ENCODE measurements at regions not wholly inside any gene's neighbourhood (a gene's known extent, or its start where the extent isn't known, plus 50 kb on each side); places are given as distances from the start of the nearest gene placed in this dataset.
"Not testable (repeated sequence)": the region's sequence is repeated elsewhere in the genome, so short reads cannot be mapped to it uniquely, and the experiment has no call there.

DNA sequence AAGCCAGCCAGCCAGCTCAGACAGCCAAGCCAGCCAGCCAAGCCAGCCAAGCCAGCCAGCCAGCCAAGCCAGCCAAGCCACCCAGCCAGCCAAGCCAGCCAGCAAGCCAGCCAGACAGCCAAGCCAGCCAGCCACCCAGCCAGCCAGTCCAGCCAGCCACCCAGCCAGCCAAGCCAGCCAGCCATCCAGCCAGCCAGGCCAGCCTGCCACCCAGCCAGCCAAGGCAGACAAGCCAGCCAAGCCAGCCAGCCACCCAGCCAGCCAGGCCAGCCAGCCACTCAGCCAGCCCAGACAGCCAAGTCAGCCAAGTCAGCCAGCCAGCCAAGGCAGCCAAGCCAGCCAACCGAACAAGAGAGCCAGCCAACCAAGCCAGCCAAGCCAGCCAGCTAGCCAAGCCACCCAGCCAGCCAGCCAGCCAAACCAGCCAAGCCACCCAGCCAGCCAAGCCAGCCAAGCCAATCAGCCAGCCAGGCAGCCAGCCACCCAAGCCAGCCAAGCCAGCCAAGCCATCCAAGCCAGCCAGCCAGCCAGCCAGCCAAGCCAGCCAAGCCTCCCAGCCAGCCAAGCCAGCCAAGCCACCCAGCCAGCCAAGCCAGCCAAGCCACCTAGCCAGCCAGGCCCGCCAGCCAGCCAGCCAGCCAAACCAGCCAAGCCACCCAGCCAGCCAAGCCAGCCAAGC lies 319.3 kb upstream of the PLGLB2 start:
- TF ChIP-seq, protein P1, sequence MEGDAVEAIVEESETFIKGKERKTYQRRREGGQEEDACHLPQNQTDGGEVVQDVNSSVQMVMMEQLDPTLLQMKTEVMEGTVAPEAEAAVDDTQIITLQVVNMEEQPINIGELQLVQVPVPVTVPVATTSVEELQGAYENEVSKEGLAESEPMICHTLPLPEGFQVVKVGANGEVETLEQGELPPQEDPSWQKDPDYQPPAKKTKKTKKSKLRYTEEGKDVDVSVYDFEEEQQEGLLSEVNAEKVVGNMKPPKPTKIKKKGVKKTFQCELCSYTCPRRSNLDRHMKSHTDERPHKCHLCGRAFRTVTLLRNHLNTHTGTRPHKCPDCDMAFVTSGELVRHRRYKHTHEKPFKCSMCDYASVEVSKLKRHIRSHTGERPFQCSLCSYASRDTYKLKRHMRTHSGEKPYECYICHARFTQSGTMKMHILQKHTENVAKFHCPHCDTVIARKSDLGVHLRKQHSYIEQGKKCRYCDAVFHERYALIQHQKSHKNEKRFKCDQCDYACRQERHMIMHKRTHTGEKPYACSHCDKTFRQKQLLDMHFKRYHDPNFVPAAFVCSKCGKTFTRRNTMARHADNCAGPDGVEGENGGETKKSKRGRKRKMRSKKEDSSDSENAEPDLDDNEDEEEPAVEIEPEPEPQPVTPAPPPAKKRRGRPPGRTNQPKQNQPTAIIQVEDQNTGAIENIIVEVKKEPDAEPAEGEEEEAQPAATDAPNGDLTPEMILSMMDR (IDR thresholded peaks at IDR 0.05; ENCODE audit: low read length), result not testable (repeated sequence)
- TF ChIP-seq EZH2 (IDR thresholded peaks at IDR 0.05; ENCODE audit: borderline replicate concordance, low read length), result not testable (repeated sequence)
